ENCODE measurements at regions not wholly inside any gene's neighbourhood (a gene's known extent, or its start where the extent isn't known, plus 50 kb on each side); places are given as distances from the start of the nearest gene placed in this dataset.
"Not testable (repeated sequence)": the region's sequence is repeated elsewhere in the genome, so short reads cannot be mapped to it uniquely, and the experiment has no call there.

GRCh38 chr3:95654570-95655362, 1159.6 kb upstream of the EPHA6 start:
- no peak for DNase-seq (ENCODE audit: low spot score)

- no peak for DNase-seq (ENCODE audit: low spot score)
Measured at GRCh38 chr3:95655363-95655986, 1158.9 kb upstream of the EPHA6 start.

- no peak for DNase-seq (ENCODE audit: low spot score)
Measured at GRCh38 chr3:95670765-95671164, 1143.6 kb upstream of the EPHA6 start.

- DNase-seq (ENCODE audit: low spot score): no peak
Measured at GRCh38 chr3:95673215-95673614, 1141.2 kb upstream of the EPHA6 start.

- no peak for DNase-seq (ENCODE audit: low spot score)
Measured at GRCh38 chr3:95705786-95706418, 1108.5 kb upstream of the EPHA6 start.

GRCh38 chr3:95707268-95707667, 1107.1 kb upstream of the EPHA6 start:
- no peak for DNase-seq (ENCODE audit: low spot score)

- no peak for DNase-seq (ENCODE audit: low spot score)
Measured at GRCh38 chr3:95710684-95711083, 1103.7 kb upstream of the EPHA6 start.

- DNase-seq (ENCODE audit: low spot score): no peak
Measured at GRCh38 chr3:95711789-95712188, 1102.6 kb upstream of the EPHA6 start.

- no peak for DNase-seq (ENCODE audit: low spot score)
Measured at GRCh38 chr3:95715128-95715527, 1099.3 kb upstream of the EPHA6 start.

GRCh38 chr3:95717048-95717447, 1097.3 kb upstream of the EPHA6 start:
- DNase-seq (ENCODE audit: low spot score): no peak

- no peak for DNase-seq (ENCODE audit: low spot score)
Measured at GRCh38 chr3:95718168-95718567, 1096.2 kb upstream of the EPHA6 start.

- DNase-seq (ENCODE audit: low spot score): no peak
Measured at GRCh38 chr3:95719481-95719880, 1094.9 kb upstream of the EPHA6 start.

GRCh38 chr3:95721938-95722337, 1092.5 kb upstream of the EPHA6 start:
- DNase-seq (ENCODE audit: low spot score): no peak

- DNase-seq (ENCODE audit: low spot score): no peak
Measured at GRCh38 chr3:95725770-95726169, 1088.6 kb upstream of the EPHA6 start.

GRCh38 chr3:95731753-95732152, 1082.6 kb upstream of the EPHA6 start:
- DNase-seq (ENCODE audit: low spot score): no peak

GRCh38 chr3:95733336-95733735, 1081.1 kb upstream of the EPHA6 start:
- no peak for DNase-seq (ENCODE audit: low spot score)

- no peak for DNase-seq (ENCODE audit: low spot score)
Measured at GRCh38 chr3:95738045-95738444, 1076.3 kb upstream of the EPHA6 start.

GRCh38 chr3:95744896-95745295, 1069.5 kb upstream of the EPHA6 start:
- DNase-seq (ENCODE audit: low spot score): not testable (repeated sequence)

- DNase-seq (ENCODE audit: low spot score): no peak
Measured at GRCh38 chr3:95750097-95750496, 1064.3 kb upstream of the EPHA6 start.

- DNase-seq (ENCODE audit: low spot score): no peak
Measured at GRCh38 chr3:95751509-95751908, 1062.9 kb upstream of the EPHA6 start.

- DNase-seq (ENCODE audit: low spot score): no peak
Measured at GRCh38 chr3:95752199-95752598, 1062.2 kb upstream of the EPHA6 start.

GRCh38 chr3:95758707-95759106, 1055.7 kb upstream of the EPHA6 start:
- DNase-seq (ENCODE audit: low spot score): no peak

- DNase-seq (ENCODE audit: low spot score): no peak
Measured at GRCh38 chr3:95759614-95760301, 1054.6 kb upstream of the EPHA6 start.
